GM12878 (cell line): ENCODE measurements at regions not wholly inside any gene's neighbourhood (a gene's known extent, or its start where the extent isn't known, plus 50 kb on each side); places are given as distances from the start of the nearest gene placed in this dataset.

ENCODE experiments used
- ATAC-seq: fragments of 200-7000 bp; cut with Tn5 transposase; 3 replicates; pipeline ENCODE4 v1.9.1; 2020; ENCODE audit warnings: mild to moderate bottlenecking, moderate library complexity
- BruUV-seq: library from RNA; stranded (reverse); fragments of 400-500 nt; replicated peaks from 2 replicates; lab custom pipeline; 2021; lab: Mats Ljungman, UMichigan
- CTCF ChIA-PET: fragments of 300-600 bp; sonication (Branson Sonifier 250); formaldehyde crosslinking; extraction: SDS; loops from one replicate; lab custom pipeline; 2021; ENCODE audit warnings: inconsistent platforms; lab: Yijun Ruan, JAX
- POLR2A ChIA-PET: fragments of 350-600 bp; formaldehyde crosslinking; extraction: SDS; loops from one replicate; lab custom pipeline; 2021; ENCODE audit warnings: inconsistent platforms; lab: Charles Lee
- RAD21 ChIA-PET: fragments of 300-600 bp; sonication (Branson Sonifier 250); formaldehyde crosslinking; loops from one replicate; lab custom pipeline; 2023; ENCODE audit warnings: antibody characterized with exemption; ENCODE audit not compliant: unreplicated experiment; lab: Charles Lee
- SMC1A ChIA-PET: fragments of 300-600 bp; sonication (Branson Sonifier 250); formaldehyde crosslinking; loops from one replicate; lab custom pipeline; 2023; ENCODE audit not compliant: unreplicated experiment, uncharacterized antibody; lab: Charles Lee
- DNase-seq: peaks from one replicate; pipeline ENCODE4 v3.0.0-alpha.2; 2011; ENCODE audit warnings: low read depth, low spot score
- FAIRE-seq: peaks from 3 replicates; lab custom pipeline; 2011; peaks lifted over from hg19 to GRCh38; lab: Jason Lieb, UNC
- H2AFZ ChIP-seq: 2 replicates; pipeline ENCODE4 v1.6.0; 2011; ENCODE audit warnings: low read depth, low read length, control low read depth; ENCODE audit not compliant: control insufficient read depth
- H3K27ac ChIP-seq: 2 replicates; pipeline ENCODE4 v1.5.1; 2011; ENCODE audit warnings: control low read depth; ENCODE audit not compliant: control insufficient read depth, insufficient read depth
- H3K27me3 ChIP-seq, 2 experiments: replicated peaks in 1 of 2; 2 replicates each; pipeline versions ENCODE4 v1.6.0 to v1.6.1; 2011; ENCODE audit warnings: low read length in 1 of 2; ENCODE audit not compliant: control insufficient read depth in 2 of 2, insufficient read depth in 2 of 2
- H3K36me3 ChIP-seq, 2 experiments: 2 replicates each; pipeline ENCODE4 v1.5.1; 2011; ENCODE audit warnings: low read length in 1 of 2; ENCODE audit not compliant: control insufficient read depth in 2 of 2, insufficient read depth in 2 of 2
- H3K4me1 ChIP-seq: 2 replicates; pipeline ENCODE4 v1.6.1; 2011; ENCODE audit warnings: mild to moderate bottlenecking, low read length, moderate library complexity, mixed read lengths; ENCODE audit not compliant: control insufficient read depth, insufficient read depth
- H3K4me2 ChIP-seq: 2 replicates; pipeline ENCODE4 v1.6.0; 2011; ENCODE audit warnings: control low read depth; ENCODE audit not compliant: control insufficient read depth, insufficient read depth
- H3K4me3 ChIP-seq: fragments of 200-600 bp; sonication (generic); 2 replicates; pipeline ENCODE4 v1.5.1; 2016
- H3K79me2 ChIP-seq: 2 replicates; pipeline ENCODE4 v1.6.0; 2011; ENCODE audit warnings: low read length; ENCODE audit not compliant: control insufficient read depth, insufficient read depth
- H3K9ac ChIP-seq: 2 replicates; pipeline ENCODE4 v1.8.0; 2011; ENCODE audit warnings: low read length, control low read depth, mixed read lengths; ENCODE audit not compliant: control insufficient read depth, insufficient read depth
- H3K9me3 ChIP-seq: replicated peaks from 3 replicates; pipeline ENCODE4 v1.5.1; 2011; ENCODE audit warnings: mild to moderate bottlenecking, low read length; ENCODE audit not compliant: control insufficient read depth, insufficient read depth
- H4K20me1 ChIP-seq: 2 replicates; pipeline ENCODE4 v1.6.0; 2011; ENCODE audit not compliant: control insufficient read depth, insufficient read depth
- BMI1 ChIP-seq: fragments of 450-650 bp; IDR thresholded peaks from 2 replicates; pipeline ENCODE4 v1.6.1; 2016; ENCODE audit warnings: mild to moderate bottlenecking, moderate library complexity, borderline replicate concordance
- EP300 ChIP-seq, 2 experiments: fragments of 150-350 bp in 1 of 2; IDR thresholded peaks; 2 replicates each; pipeline ENCODE4 v1.6.1; 2011 to 2012; ENCODE audit warnings: low read depth in 2 of 2, low read length in 2 of 2, borderline replicate concordance in 1 of 2, improper control_type of control experiment in 1 of 2, inconsistent platforms in 1 of 2; ENCODE audit not compliant: control insufficient read depth in 1 of 2
- NFIC ChIP-seq: IDR thresholded peaks from 2 replicates; pipeline ENCODE4 v1.6.1; 2012; ENCODE audit warnings: low read depth, mild to moderate bottlenecking, inconsistent platforms, low read length, moderate library complexity
- NFYB ChIP-seq: IDR thresholded peaks from 2 replicates; pipeline ENCODE4 v1.6.1; 2011; ENCODE audit warnings: low read depth, mild to moderate bottlenecking, low read length, improper control_type of control experiment, moderate library complexity; ENCODE audit not compliant: insufficient read depth
- SMARCA5 ChIP-seq: fragments of 450-650 bp; IDR thresholded peaks from 2 replicates; pipeline ENCODE4 v1.6.1; 2017; ENCODE audit warnings: mild to moderate bottlenecking
- SP1 ChIP-seq: IDR thresholded peaks from one replicate; pipeline ENCODE4 v1.6.1; 2011; ENCODE audit warnings: low read depth, low read length
- YY1 ChIP-seq: IDR thresholded peaks from 2 replicates; pipeline ENCODE4 v1.6.1; 2011; ENCODE audit warnings: low read depth, mild to moderate bottlenecking, low read length
- WGBS: methylation state at CpG from one replicate; pipeline ENCODE4 v1.1.6; 2016; ENCODE audit warnings: low lambda C conversion rate; ENCODE audit not compliant: insufficient replicate concordance, insufficient coverage; ENCODE audit errors: missing lambda C conversion rate; 5-methylcytosine and 5-hydroxymethylcytosine counted together
- in situ Hi-C: fragments of 300-500 bp; cut with MboI; formaldehyde crosslinking; loops from 9 replicates; pipeline ENCODE4 v1.14.3; 2018; ENCODE audit warnings: mixed read lengths
- intact Hi-C: fragments of 100-400 bp; cut with micrococcal nuclease; formaldehyde crosslinking; loops from one replicate; pipeline ENCODE4 v1.14.2; 2022; ENCODE audit not compliant: unreplicated experiment
- TF ChIP-seq, protein P1 (sequence below): IDR thresholded peaks from 2 replicates; pipeline ENCODE4 v1.6.1; 2012; ENCODE audit warnings: low read depth, low read length, improper control_type of control experiment
- TF ChIP-seq, protein P2 (sequence below): IDR thresholded peaks from 2 replicates; pipeline ENCODE4 v1.6.1; 2012; ENCODE audit warnings: low read depth, low read length, improper control_type of control experiment

- no peaks in the 10 kb centered on the region for H3K9me3 ChIP-seq
- no peak overlapping the region for H3K9ac ChIP-seq
- POLR2A ChIA-PET: no interaction called here
- no peaks in the 10 kb centered on the region for H3K27me3 ChIP-seq
- H2AFZ ChIP-seq: no peak overlapping the region
- no peak overlapping the region for H3K4me3 ChIP-seq
- H3K4me1 ChIP-seq: no peaks in the 10 kb centered on the region
- H3K79me2 ChIP-seq: no peaks in the 10 kb centered on the region
- FAIRE-seq (no peak), ATAC-seq (no peak), DNase-seq (no peak)
- RAD21 ChIA-PET: no interaction called here
- no peaks in the 10 kb centered on the region for H3K36me3 ChIP-seq
- H4K20me1 ChIP-seq: no peaks in the 10 kb centered on the region
- CTCF ChIA-PET: no interaction called here
- SMC1A ChIA-PET: no interaction called here
- WGBS: 64% methylated on average over 3 of the region's 3 CpGs
- in situ Hi-C loops: no loop called here
- intact Hi-C loops: no loop called here
- TF ChIP-seq, protein P1, sequence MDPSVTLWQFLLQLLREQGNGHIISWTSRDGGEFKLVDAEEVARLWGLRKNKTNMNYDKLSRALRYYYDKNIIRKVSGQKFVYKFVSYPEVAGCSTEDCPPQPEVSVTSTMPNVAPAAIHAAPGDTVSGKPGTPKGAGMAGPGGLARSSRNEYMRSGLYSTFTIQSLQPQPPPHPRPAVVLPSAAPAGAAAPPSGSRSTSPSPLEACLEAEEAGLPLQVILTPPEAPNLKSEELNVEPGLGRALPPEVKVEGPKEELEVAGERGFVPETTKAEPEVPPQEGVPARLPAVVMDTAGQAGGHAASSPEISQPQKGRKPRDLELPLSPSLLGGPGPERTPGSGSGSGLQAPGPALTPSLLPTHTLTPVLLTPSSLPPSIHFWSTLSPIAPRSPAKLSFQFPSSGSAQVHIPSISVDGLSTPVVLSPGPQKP: no peak
- TF ChIP-seq BMI1 (no peak), YY1 (no peak), SP1 (no peak), SMARCA5 (no peak), NFYB (no peak), EP300 (IDR thresholded peaks at IDR 0.05; ENCODE audit: borderline replicate concordance in 1 of 2, control insufficient read depth in 1 of 2, low read depth in 2 of 2, low read length in 2 of 2) (no peak), NFIC (no peak)
- TF ChIP-seq, protein P2, sequence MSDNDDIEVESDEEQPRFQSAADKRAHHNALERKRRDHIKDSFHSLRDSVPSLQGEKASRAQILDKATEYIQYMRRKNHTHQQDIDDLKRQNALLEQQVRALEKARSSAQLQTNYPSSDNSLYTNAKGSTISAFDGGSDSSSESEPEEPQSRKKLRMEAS: no peak
- H3K4me2 ChIP-seq: no peak overlapping the region
- no TSS peak for BruUV-seq
- no peak overlapping the region for H3K27ac ChIP-seq
These were observed 203.0 kb downstream of the POSTN start for GRCh38 chr13:37395544-37395943.
